ENCODE measurements at regions not wholly inside any gene's neighbourhood (a gene's known extent, or its start where the extent isn't known, plus 50 kb on each side); places are given as distances from the start of the nearest gene placed in this dataset.

GRCh38 chr7:114822844-114823243, 99.0 kb upstream of the MDFIC start:
- no peak for TF ChIP-seq CTCF (IDR thresholded peaks at IDR 0.05)
- no peak for TF ChIP-seq EP300 (IDR thresholded peaks at IDR 0.05)
